Kidney capillary endothelial cell (primary cell): ENCODE measurements at regions not wholly inside any gene's neighbourhood (a gene's known extent, or its start where the extent isn't known, plus 50 kb on each side); places are given as distances from the start of the nearest gene placed in this dataset.
"Not testable (repeated sequence)": the region's sequence is repeated elsewhere in the genome, so short reads cannot be mapped to it uniquely, and the experiment has no call there.

Experiments
- DNase-seq: peaks from one replicate; pipeline ENCODE4 v3.0.0-alpha.2; 2018; ENCODE audit warnings: low spot score

GRCh38 chr17:79560527-79560926 is 50.3 kb downstream of the RBFOX3 start:
- no peak for DNase-seq

GRCh38 chr17:79559111-79559887 is 51.6 kb downstream of the RBFOX3 start:
- no peak for DNase-seq

- DNase-seq = no peak
These were observed 52.6 kb downstream of the RBFOX3 start for GRCh38 chr17:79558091-79558900.

- no peak for DNase-seq
These were observed 53.4 kb downstream of the RBFOX3 start for GRCh38 chr17:79557276-79558090.

GRCh38 chr17:79556271-79556670 is 54.6 kb downstream of the RBFOX3 start:
- DNase-seq = no peak

GRCh38 chr17:79555543-79555942 is 55.3 kb downstream of the RBFOX3 start:
- DNase-seq = no peak

GRCh38 chr17:79554346-79554745 is 56.5 kb downstream of the RBFOX3 start:
- DNase-seq = not testable (repeated sequence)

- no peak for DNase-seq
These were observed 58.0 kb downstream of the RBFOX3 start for GRCh38 chr17:79552824-79553223.

GRCh38 chr17:79552405-79552804 is 58.4 kb downstream of the RBFOX3 start:
- DNase-seq = no peak

GRCh38 chr17:79549141-79549915 is 61.5 kb downstream of the RBFOX3 start:
- DNase-seq = no peak

GRCh38 chr17:79548116-79548515 is 62.7 kb downstream of the RBFOX3 start:
- DNase-seq = no peak

- DNase-seq = no peak
These were observed 63.3 kb downstream of the RBFOX3 start for GRCh38 chr17:79547586-79547985.

GRCh38 chr17:79547171-79547570 is 63.7 kb downstream of the RBFOX3 start:
- not testable (repeated sequence) for DNase-seq

- DNase-seq = no peak
These were observed 64.5 kb downstream of the RBFOX3 start for GRCh38 chr17:79546386-79546785.

GRCh38 chr17:79545251-79546005 is 65.4 kb downstream of the RBFOX3 start:
- DNase-seq = no peak

- no peak for DNase-seq
These were observed 66.5 kb downstream of the RBFOX3 start for GRCh38 chr17:79544142-79544914.

GRCh38 chr17:79543531-79543930 is 67.3 kb downstream of the RBFOX3 start:
- no peak for DNase-seq

GRCh38 chr17:79542718-79543117 is 68.1 kb downstream of the RBFOX3 start:
- DNase-seq = no peak

GRCh38 chr17:79541056-79541850 is 69.6 kb downstream of the RBFOX3 start:
- DNase-seq = no peak
